ENCODE measurements at regions not wholly inside any gene's neighbourhood (a gene's known extent, or its start where the extent isn't known, plus 50 kb on each side); places are given as distances from the start of the nearest gene placed in this dataset.

- no peaks in the 10 kb centered on the region for H4K20me1 ChIP-seq (ENCODE audit: insufficient read depth, low read length)
- DNase-seq (no peak), ATAC-seq (ENCODE audit: insufficient read depth, low read depth) (no peak)
- no peaks in the 10 kb centered on the region for H3K36me3 ChIP-seq (ENCODE audit: insufficient read depth, low read length)
- H3K4me1 ChIP-seq (ENCODE audit: insufficient read depth, low read length), result no peaks in the 10 kb centered on the region
- no peak overlapping the region for H3K27ac ChIP-seq (ENCODE audit: low read length)
- no peaks in the 10 kb centered on the region for H3K79me2 ChIP-seq (ENCODE audit: insufficient read depth, low read length)
- no peaks in the 10 kb centered on the region for H3K9me3 ChIP-seq (ENCODE audit: insufficient read depth, low read length, severe bottlenecking)
- H3K4me2 ChIP-seq (ENCODE audit: insufficient read depth, low read length), result no peak overlapping the region
- no peak overlapping the region for H3K4me3 ChIP-seq (ENCODE audit: low read depth in 1 of 2, low read length in 2 of 2)
- no peak overlapping the region for H2AFZ ChIP-seq (ENCODE audit: low read depth, low read length)
- H3K27me3 ChIP-seq (ENCODE audit: insufficient read depth, low read length, poor library complexity), result no peaks in the 10 kb centered on the region
- no peak for TF ChIP-seq CTCF (IDR thresholded peaks at IDR 0.05; ENCODE audit: borderline replicate concordance, extremely low read depth, low read length, poor library complexity, severe bottlenecking)
- no peak for TF ChIP-seq EZH2 (IDR thresholded peaks at IDR 0.05; ENCODE audit: borderline replicate concordance, low read depth, low read length, severe bottlenecking)
- H3K9ac ChIP-seq (ENCODE audit: low read depth, low read length), result no peak overlapping the region
Measured at GRCh38 chr18:52278191-52278590, 61.8 kb upstream of the DCC start.

GRCh38 chr18:52280702-52281101, 59.3 kb upstream of the DCC start:
- H3K4me3 ChIP-seq (ENCODE audit: low read depth in 1 of 2, low read length in 2 of 2), result no peak overlapping the region
- no peaks in the 10 kb centered on the region for H4K20me1 ChIP-seq (ENCODE audit: insufficient read depth, low read length)
- no peak overlapping the region for H2AFZ ChIP-seq (ENCODE audit: low read depth, low read length)
- no peaks in the 10 kb centered on the region for H3K79me2 ChIP-seq (ENCODE audit: insufficient read depth, low read length)
- no peak overlapping the region for H3K4me2 ChIP-seq (ENCODE audit: insufficient read depth, low read length)
- ATAC-seq (ENCODE audit: insufficient read depth, low read depth) (no peak), DNase-seq (no peak)
- no peaks in the 10 kb centered on the region for H3K9me3 ChIP-seq (ENCODE audit: insufficient read depth, low read length, severe bottlenecking)
- no peak overlapping the region for H3K27ac ChIP-seq (ENCODE audit: low read length)
- H3K27me3 ChIP-seq (ENCODE audit: insufficient read depth, low read length, poor library complexity), result no peaks in the 10 kb centered on the region
- H3K9ac ChIP-seq (ENCODE audit: low read depth, low read length), result no peak overlapping the region
- TF ChIP-seq CTCF (IDR thresholded peaks at IDR 0.05; ENCODE audit: borderline replicate concordance, extremely low read depth, low read length, poor library complexity, severe bottlenecking) (no peak), EZH2 (IDR thresholded peaks at IDR 0.05; ENCODE audit: borderline replicate concordance, low read depth, low read length, severe bottlenecking) (no peak)
- H3K4me1 ChIP-seq (ENCODE audit: insufficient read depth, low read length), result no peaks in the 10 kb centered on the region
- no peaks in the 10 kb centered on the region for H3K36me3 ChIP-seq (ENCODE audit: insufficient read depth, low read length)

- H4K20me1 ChIP-seq (ENCODE audit: insufficient read depth, low read length), result no peaks in the 10 kb centered on the region
- no peaks in the 10 kb centered on the region for H3K27me3 ChIP-seq (ENCODE audit: insufficient read depth, low read length, poor library complexity)
- H3K9me3 ChIP-seq (ENCODE audit: insufficient read depth, low read length, severe bottlenecking), result no peaks in the 10 kb centered on the region
- ATAC-seq (ENCODE audit: insufficient read depth, low read depth), result no peak
- H2AFZ ChIP-seq (ENCODE audit: low read depth, low read length), result no peak overlapping the region
- H3K79me2 ChIP-seq (ENCODE audit: insufficient read depth, low read length), result no peaks in the 10 kb centered on the region
- H3K9ac ChIP-seq (ENCODE audit: low read depth, low read length), result no peak overlapping the region
- H3K4me1 ChIP-seq (ENCODE audit: insufficient read depth, low read length), result no peaks in the 10 kb centered on the region
- no peak for DNase-seq
- no peak overlapping the region for H3K4me2 ChIP-seq (ENCODE audit: insufficient read depth, low read length)
- TF ChIP-seq EZH2 (IDR thresholded peaks at IDR 0.05; ENCODE audit: borderline replicate concordance, low read depth, low read length, severe bottlenecking) (no peak), CTCF (IDR thresholded peaks at IDR 0.05; ENCODE audit: borderline replicate concordance, extremely low read depth, low read length, poor library complexity, severe bottlenecking) (no peak)
- H3K36me3 ChIP-seq (ENCODE audit: insufficient read depth, low read length), result no peaks in the 10 kb centered on the region
- H3K27ac ChIP-seq (ENCODE audit: low read length), result no peak overlapping the region
- H3K4me3 ChIP-seq (ENCODE audit: low read depth in 1 of 2, low read length in 2 of 2), result no peak overlapping the region
Measured at GRCh38 chr18:52283927-52284326, 56.1 kb upstream of the DCC start.

- H3K27ac ChIP-seq (ENCODE audit: low read length), result no peak overlapping the region
- H3K79me2 ChIP-seq (ENCODE audit: insufficient read depth, low read length), result no peaks in the 10 kb centered on the region
- no peak overlapping the region for H3K9ac ChIP-seq (ENCODE audit: low read depth, low read length)
- DNase-seq, result no peak
- no peak overlapping the region for H3K4me3 ChIP-seq (ENCODE audit: low read depth in 1 of 2, low read length in 2 of 2)
- no peak for ATAC-seq (ENCODE audit: insufficient read depth, low read depth)
- H3K4me1 ChIP-seq (ENCODE audit: insufficient read depth, low read length), result no peaks in the 10 kb centered on the region
- no peak for TF ChIP-seq EZH2 (IDR thresholded peaks at IDR 0.05; ENCODE audit: borderline replicate concordance, low read depth, low read length, severe bottlenecking)
- TF ChIP-seq CTCF (IDR thresholded peaks at IDR 0.05; ENCODE audit: borderline replicate concordance, extremely low read depth, low read length, poor library complexity, severe bottlenecking), result no peak
- no peaks in the 10 kb centered on the region for H4K20me1 ChIP-seq (ENCODE audit: insufficient read depth, low read length)
- H3K27me3 ChIP-seq (ENCODE audit: insufficient read depth, low read length, poor library complexity), result no peaks in the 10 kb centered on the region
- no peaks in the 10 kb centered on the region for H3K9me3 ChIP-seq (ENCODE audit: insufficient read depth, low read length, severe bottlenecking)
- H2AFZ ChIP-seq (ENCODE audit: low read depth, low read length), result no peak overlapping the region
- no peak overlapping the region for H3K4me2 ChIP-seq (ENCODE audit: insufficient read depth, low read length)
- H3K36me3 ChIP-seq (ENCODE audit: insufficient read depth, low read length), result no peaks in the 10 kb centered on the region
Measured at GRCh38 chr18:52286675-52287074, 53.3 kb upstream of the DCC start.
